Panc1 (cell line): ENCODE measurements at regions not wholly inside any gene's neighbourhood (a gene's known extent, or its start where the extent isn't known, plus 50 kb on each side); places are given as distances from the start of the nearest gene placed in this dataset.
A peak's percentile ranks its signal among the peaks of the same experiment; 100 is the strongest.

Source experiments
- ATAC-seq: fragments of 200-7000 bp; cut with Tn5 transposase; 2 replicates; pipeline ENCODE4 v1.9.1; 2020; ENCODE audit warnings: mild to moderate bottlenecking, moderate library complexity
- BruUV-seq: library from RNA; stranded (reverse); fragments of 400-500 nt; replicated peaks from 2 replicates; lab custom pipeline; 2021; lab: Mats Ljungman, UMichigan
- CTCF ChIA-PET: fragments of 300-600 bp; sonication (Branson Sonifier 250); formaldehyde crosslinking; loops from one replicate; lab custom pipeline; 2022; ENCODE audit warnings: antibody characterized with exemption; lab: Charles Lee
- POLR2A ChIA-PET: fragments of 300-600 bp; sonication (Branson Sonifier 250); formaldehyde crosslinking; loops from one replicate; lab custom pipeline; 2022; ENCODE audit warnings: antibody characterized with exemption; lab: Charles Lee
- DNase-seq: peaks from one replicate; pipeline ENCODE4 v3.0.0-alpha.2; 2010; ENCODE audit warnings: low read depth, low spot score
- H3K27ac ChIP-seq: 2 replicates; pipeline ENCODE4 v1.5.1; 2011; ENCODE audit warnings: mild to moderate bottlenecking, low read length, inconsistent platforms
- H3K27me3 ChIP-seq: fragments of 200-500 bp; sonication (Bioruptor generic); 2 replicates; pipeline ENCODE4 v1.6.0; 2014; ENCODE audit warnings: low read length, inconsistent platforms; ENCODE audit not compliant: control insufficient read depth, insufficient read depth
- H3K36me3 ChIP-seq: fragments of 200-500 bp; sonication (Bioruptor generic); 2 replicates; pipeline ENCODE4 v1.5.1; 2014; ENCODE audit warnings: inconsistent platforms, mild to moderate bottlenecking, low read length, moderate library complexity; ENCODE audit not compliant: control insufficient read depth, insufficient read depth
- H3K4me1 ChIP-seq: 2 replicates; pipeline ENCODE4 v1.5.1; 2011; ENCODE audit warnings: inconsistent platforms, mild to moderate bottlenecking, low read length, moderate library complexity; ENCODE audit not compliant: control insufficient read depth, insufficient read depth
- H3K4me3 ChIP-seq, 2 experiments: 2 replicates each; pipeline ENCODE4 v1.5.1; 2011 to 2012; ENCODE audit warnings: low read depth in 2 of 2, low read length in 2 of 2, mild to moderate bottlenecking in 2 of 2, inconsistent platforms in 1 of 2, moderate library complexity in 1 of 2
- H3K9me3 ChIP-seq: fragments of 200-500 bp; sonication (Bioruptor generic); 2 replicates; pipeline ENCODE4 v1.5.1; 2014; ENCODE audit warnings: low read depth, mild to moderate bottlenecking, inconsistent platforms, low read length, moderate library complexity; ENCODE audit not compliant: control insufficient read depth, insufficient read depth
- POLR2AphosphoS5 ChIP-seq: IDR thresholded peaks from 2 replicates; pipeline ENCODE4 v1.6.1; 2012; ENCODE audit warnings: mild to moderate bottlenecking, low read depth, low read length, moderate library complexity
- SIN3A ChIP-seq: IDR thresholded peaks from 2 replicates; pipeline ENCODE4 v1.6.1; 2012; ENCODE audit warnings: low read depth, mild to moderate bottlenecking, low read length, moderate library complexity, borderline replicate concordance; ENCODE audit not compliant: insufficient read depth
- TCF7L2 ChIP-seq: IDR thresholded peaks from 2 replicates; pipeline ENCODE4 v1.6.1; 2011; ENCODE audit warnings: mild to moderate bottlenecking, low read depth, low read length, inconsistent platforms
- in situ Hi-C: cut with HindIII; loops from 2 replicates; pipeline ENCODE4 v1.10.0; 2016; ENCODE audit warnings: low sequenced_read_pairs, low pct_unique_long_range_greater_than_20kb
- intact Hi-C: fragments of 100-400 bp; cut with micrococcal nuclease; formaldehyde crosslinking; loops from one replicate; pipeline ENCODE4 v1.10.0; 2022; ENCODE audit not compliant: unreplicated experiment
- TF ChIP-seq, protein P1 (sequence below), 2 experiments: IDR thresholded peaks; 2 replicates each; pipeline ENCODE4 v1.6.1; 2011 to 2012; ENCODE audit warnings: low read depth in 2 of 2, control low read depth in 1 of 2, low read length in 1 of 2, mild to moderate bottlenecking in 1 of 2, moderate library complexity in 1 of 2; ENCODE audit not compliant: insufficient read depth in 1 of 2
- TF ChIP-seq, protein P2 (sequence below): fragments of 450-650 bp; IDR thresholded peaks from 2 replicates; pipeline ENCODE4 v1.5.1; 2017; ENCODE audit warnings: mild to moderate bottlenecking

- intact Hi-C loops (no loop called here), in situ Hi-C loops (no loop called here)
- no TSS peak for BruUV-seq
These were observed 291.5 kb upstream of the TBL1XR1 start for GRCh38 chr3:177488740-177489139.

GRCh38 chr3:177490626-177491025 is 293.3 kb upstream of the TBL1XR1 start:
- ATAC-seq = no peak
- POLR2A ChIA-PET = no interaction called here
- Histone ChIP-seq H3K4me3 (no peak overlapping the region), H3K36me3 (no peaks in the 10 kb centered on the region), H3K27ac (peak overlapping the region; percentile 58; the same call in 1 of the 2 replicates), H3K27me3 (no peaks in the 10 kb centered on the region), H3K9me3 (no peaks in the 10 kb centered on the region), H3K4me1 (no peaks in the 10 kb centered on the region)
- in situ Hi-C loops (no loop called here), intact Hi-C loops (no loop called here)
- BruUV-seq = no TSS peak
- TF ChIP-seq POLR2AphosphoS5 (no peak), SIN3A (no peak), TCF7L2 (no peak)
- TF ChIP-seq, protein P1, sequence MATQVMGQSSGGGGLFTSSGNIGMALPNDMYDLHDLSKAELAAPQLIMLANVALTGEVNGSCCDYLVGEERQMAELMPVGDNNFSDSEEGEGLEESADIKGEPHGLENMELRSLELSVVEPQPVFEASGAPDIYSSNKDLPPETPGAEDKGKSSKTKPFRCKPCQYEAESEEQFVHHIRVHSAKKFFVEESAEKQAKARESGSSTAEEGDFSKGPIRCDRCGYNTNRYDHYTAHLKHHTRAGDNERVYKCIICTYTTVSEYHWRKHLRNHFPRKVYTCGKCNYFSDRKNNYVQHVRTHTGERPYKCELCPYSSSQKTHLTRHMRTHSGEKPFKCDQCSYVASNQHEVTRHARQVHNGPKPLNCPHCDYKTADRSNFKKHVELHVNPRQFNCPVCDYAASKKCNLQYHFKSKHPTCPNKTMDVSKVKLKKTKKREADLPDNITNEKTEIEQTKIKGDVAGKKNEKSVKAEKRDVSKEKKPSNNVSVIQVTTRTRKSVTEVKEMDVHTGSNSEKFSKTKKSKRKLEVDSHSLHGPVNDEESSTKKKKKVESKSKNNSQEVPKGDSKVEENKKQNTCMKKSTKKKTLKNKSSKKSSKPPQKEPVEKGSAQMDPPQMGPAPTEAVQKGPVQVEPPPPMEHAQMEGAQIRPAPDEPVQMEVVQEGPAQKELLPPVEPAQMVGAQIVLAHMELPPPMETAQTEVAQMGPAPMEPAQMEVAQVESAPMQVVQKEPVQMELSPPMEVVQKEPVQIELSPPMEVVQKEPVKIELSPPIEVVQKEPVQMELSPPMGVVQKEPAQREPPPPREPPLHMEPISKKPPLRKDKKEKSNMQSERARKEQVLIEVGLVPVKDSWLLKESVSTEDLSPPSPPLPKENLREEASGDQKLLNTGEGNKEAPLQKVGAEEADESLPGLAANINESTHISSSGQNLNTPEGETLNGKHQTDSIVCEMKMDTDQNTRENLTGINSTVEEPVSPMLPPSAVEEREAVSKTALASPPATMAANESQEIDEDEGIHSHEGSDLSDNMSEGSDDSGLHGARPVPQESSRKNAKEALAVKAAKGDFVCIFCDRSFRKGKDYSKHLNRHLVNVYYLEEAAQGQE (IDR thresholded peaks at IDR 0.05; ENCODE audit: insufficient read depth in 1 of 2, low read depth in 2 of 2, low read length in 1 of 2) = no peak
- TF ChIP-seq, protein P2, sequence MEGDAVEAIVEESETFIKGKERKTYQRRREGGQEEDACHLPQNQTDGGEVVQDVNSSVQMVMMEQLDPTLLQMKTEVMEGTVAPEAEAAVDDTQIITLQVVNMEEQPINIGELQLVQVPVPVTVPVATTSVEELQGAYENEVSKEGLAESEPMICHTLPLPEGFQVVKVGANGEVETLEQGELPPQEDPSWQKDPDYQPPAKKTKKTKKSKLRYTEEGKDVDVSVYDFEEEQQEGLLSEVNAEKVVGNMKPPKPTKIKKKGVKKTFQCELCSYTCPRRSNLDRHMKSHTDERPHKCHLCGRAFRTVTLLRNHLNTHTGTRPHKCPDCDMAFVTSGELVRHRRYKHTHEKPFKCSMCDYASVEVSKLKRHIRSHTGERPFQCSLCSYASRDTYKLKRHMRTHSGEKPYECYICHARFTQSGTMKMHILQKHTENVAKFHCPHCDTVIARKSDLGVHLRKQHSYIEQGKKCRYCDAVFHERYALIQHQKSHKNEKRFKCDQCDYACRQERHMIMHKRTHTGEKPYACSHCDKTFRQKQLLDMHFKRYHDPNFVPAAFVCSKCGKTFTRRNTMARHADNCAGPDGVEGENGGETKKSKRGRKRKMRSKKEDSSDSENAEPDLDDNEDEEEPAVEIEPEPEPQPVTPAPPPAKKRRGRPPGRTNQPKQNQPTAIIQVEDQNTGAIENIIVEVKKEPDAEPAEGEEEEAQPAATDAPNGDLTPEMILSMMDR = no peak
- CTCF ChIA-PET = no interaction called here
- no peak for DNase-seq

More at GRCh38 chr3:177488740-177489139, 291.5 kb upstream of the TBL1XR1 start:
- ChIA-PET POLR2A (no interaction called here), CTCF (no interaction called here)
- no peak for DNase-seq
- TF ChIP-seq, protein P2 = no peak
- Histone ChIP-seq H3K36me3 (no peaks in the 10 kb centered on the region), H3K4me3 (no peak overlapping the region), H3K4me1 (no peaks in the 10 kb centered on the region), H3K9me3 (no peaks in the 10 kb centered on the region), H3K27me3 (no peaks in the 10 kb centered on the region), H3K27ac (peak overlapping the region; percentile 71; the same call in 1 of the 2 replicates)
- ATAC-seq = no peak
